ENCODE measurements at regions not wholly inside any gene's neighbourhood (a gene's known extent, or its start where the extent isn't known, plus 50 kb on each side); places are given as distances from the start of the nearest gene placed in this dataset.

- no peaks in the 10 kb centered on the region for H3F3A ChIP-seq (ENCODE audit: insufficient read depth, low read depth)
- no peaks in the 10 kb centered on the region for H3K27me3 ChIP-seq (ENCODE audit: insufficient read depth, low read depth)
- no peaks in the 10 kb centered on the region for H3K4me1 ChIP-seq (replicated peaks; ENCODE audit: insufficient read depth)
- no peaks in the 10 kb centered on the region for H4K20me1 ChIP-seq (ENCODE audit: insufficient read depth)
- TF ChIP-seq EZH2 (IDR thresholded peaks at IDR 0.05; ENCODE audit: low read depth), result no peak
- TF ChIP-seq CTCF (conservative IDR thresholded peaks at IDR 0.05), result no peak
- no peak overlapping the region for H3K4me3 ChIP-seq
- no peak for DNase-seq
- ChIA-PET CTCF (no interaction called here), POLR2A (ENCODE audit: unreplicated experiment) (no interaction called here)
- no peaks in the 10 kb centered on the region for H3K9me2 ChIP-seq (ENCODE audit: insufficient read depth)
- no peaks in the 10 kb centered on the region for H3K36me3 ChIP-seq (ENCODE audit: low read depth)
- no peaks in the 10 kb centered on the region for H3K79me2 ChIP-seq (ENCODE audit: low read depth)
- BruUV-seq (replicated peaks), result no TSS peak
- intact Hi-C loops (cut with micrococcal nuclease; ENCODE audit: unreplicated experiment), result loop anchor here (10.0 kb wide), 1 partner anchor 244 kb away; no protein-coding TSS in a partner anchor
- H2AFZ ChIP-seq, result no peak overlapping the region
- H3K9me3 ChIP-seq (ENCODE audit: insufficient read depth, low read depth), result no peaks in the 10 kb centered on the region
- no peak overlapping the region for H3K4me2 ChIP-seq
- H3K27ac ChIP-seq, result no peak overlapping the region
Measured at GRCh38 chrX:94830717-94831116, 1156.7 kb downstream of the FAM133A start.

- Histone ChIP-seq H3F3A (ENCODE audit: insufficient read depth, low read depth) (no peaks in the 10 kb centered on the region), H3K79me2 (ENCODE audit: low read depth) (no peaks in the 10 kb centered on the region), H3K4me3 (no peak overlapping the region), H3K27ac (no peak overlapping the region), H3K36me3 (ENCODE audit: low read depth) (no peaks in the 10 kb centered on the region), H3K4me2 (no peak overlapping the region), H4K20me1 (ENCODE audit: insufficient read depth) (no peaks in the 10 kb centered on the region), H3K9me3 (ENCODE audit: insufficient read depth, low read depth) (no peaks in the 10 kb centered on the region), H3K9me2 (ENCODE audit: insufficient read depth) (no peaks in the 10 kb centered on the region), H3K27me3 (ENCODE audit: insufficient read depth, low read depth) (no peaks in the 10 kb centered on the region), H3K4me1 (replicated peaks; ENCODE audit: insufficient read depth) (no peaks in the 10 kb centered on the region), H2AFZ (no peak overlapping the region)
- CTCF ChIA-PET, result no interaction called here
- POLR2A ChIA-PET (ENCODE audit: unreplicated experiment), result no interaction called here
- TF ChIP-seq EZH2 (IDR thresholded peaks at IDR 0.05; ENCODE audit: low read depth) (no peak), CTCF (conservative IDR thresholded peaks at IDR 0.05) (peak; percentile 73)
- no peak for DNase-seq
- intact Hi-C loops (cut with micrococcal nuclease; ENCODE audit: unreplicated experiment), result loop anchor here (10.0 kb wide), 1 partner anchor 243 kb away; no protein-coding TSS in a partner anchor
- BruUV-seq (replicated peaks), result no TSS peak
Measured at GRCh38 chrX:94831364-94831763, 1157.4 kb downstream of the FAM133A start.

GRCh38 chrX:94834226-94834625 is 1160.2 kb downstream of the FAM133A start:
- TF ChIP-seq CTCF (conservative IDR thresholded peaks at IDR 0.05), result no peak
- TF ChIP-seq EZH2 (IDR thresholded peaks at IDR 0.05; ENCODE audit: low read depth), result no peak
- intact Hi-C loops (cut with micrococcal nuclease; ENCODE audit: unreplicated experiment), result loop anchor here (10.0 kb wide), 1 partner anchor 241 kb away; no protein-coding TSS in a partner anchor
- Histone ChIP-seq H3K9me3 (ENCODE audit: insufficient read depth, low read depth) (no peaks in the 10 kb centered on the region), H2AFZ (no peak overlapping the region), H3K4me1 (replicated peaks; ENCODE audit: insufficient read depth) (no peaks in the 10 kb centered on the region), H3K79me2 (ENCODE audit: low read depth) (no peaks in the 10 kb centered on the region), H3K36me3 (ENCODE audit: low read depth) (no peaks in the 10 kb centered on the region), H3K27me3 (ENCODE audit: insufficient read depth, low read depth) (no peaks in the 10 kb centered on the region), H3K27ac (no peak overlapping the region), H3K9me2 (ENCODE audit: insufficient read depth) (no peaks in the 10 kb centered on the region), H3F3A (ENCODE audit: insufficient read depth, low read depth) (no peaks in the 10 kb centered on the region), H3K4me2 (no peak overlapping the region), H3K4me3 (no peak overlapping the region), H4K20me1 (ENCODE audit: insufficient read depth) (no peaks in the 10 kb centered on the region)
- DNase-seq, result no peak
- no TSS peak for BruUV-seq (replicated peaks)
- CTCF ChIA-PET, result no interaction called here
- POLR2A ChIA-PET (ENCODE audit: unreplicated experiment), result no interaction called here

Data from PC-9 (cell line).